ENCODE measurements at regions not wholly inside any gene's neighbourhood (a gene's known extent, or its start where the extent isn't known, plus 50 kb on each side); places are given as distances from the start of the nearest gene placed in this dataset.

DNA sequence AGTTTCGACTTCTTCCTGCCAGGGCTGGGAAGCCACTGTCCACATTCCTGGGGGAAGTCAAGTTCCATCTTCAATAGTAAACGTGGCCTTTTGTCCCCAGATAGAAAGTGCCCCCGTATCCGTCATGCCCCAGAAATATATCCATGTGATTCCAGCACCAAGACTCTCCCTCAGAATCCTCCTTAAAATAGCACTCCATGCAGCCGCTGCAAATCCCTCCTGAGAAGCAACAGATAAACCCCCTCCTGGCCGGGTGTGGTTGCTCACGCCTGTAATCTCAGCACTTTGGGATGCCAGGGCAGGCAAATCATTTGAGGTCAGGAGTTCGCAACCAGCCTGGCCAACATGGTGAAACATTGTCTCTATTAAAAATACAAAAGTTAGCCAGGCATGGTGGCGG is 126.1 kb downstream of the OLFM1 start:
- no peak overlapping the region for H3K4me3 Mint-ChIP-seq
- peak overlapping the region in 1 of 8 donors; percentile 93 for H3K27ac Mint-ChIP-seq
- H3K4me3 ChIP-seq (ENCODE audit: low read length): no peak overlapping the region

DNA sequence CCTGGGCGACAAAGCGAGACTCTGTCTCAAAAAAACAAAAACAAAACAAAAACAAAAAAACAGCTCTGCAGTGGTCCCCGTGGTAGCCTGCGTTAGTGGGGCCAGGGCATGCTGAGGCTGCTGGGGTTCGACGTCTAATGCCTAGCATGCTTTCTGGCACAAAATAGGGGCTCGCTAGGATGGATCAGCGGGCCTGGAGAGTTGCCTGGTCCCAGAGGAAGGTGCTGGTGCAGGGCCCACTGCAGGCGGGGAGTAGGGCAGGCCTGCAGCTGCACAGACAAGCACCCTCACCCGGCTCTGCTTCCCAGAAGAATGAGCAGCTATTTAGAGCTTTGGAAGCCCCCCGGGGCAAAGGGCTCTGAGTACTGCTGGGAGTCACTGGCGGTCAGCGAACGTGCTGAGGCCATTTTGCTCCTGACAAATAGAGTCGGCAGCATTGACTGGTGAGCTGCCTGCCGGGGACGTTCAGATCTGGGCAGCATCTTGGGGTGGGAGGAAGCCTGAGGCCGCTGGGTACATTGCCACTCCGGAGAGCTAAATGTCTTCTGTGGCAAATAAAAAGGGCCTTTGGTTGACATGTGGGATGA is 126.7 kb downstream of the OLFM1 start:
- H3K27me3 ChIP-seq (ENCODE audit: insufficient read depth, low read length, poor library complexity, severe bottlenecking): peaks cover 4% of the 10 kb centered on the region
- no peak overlapping the region for H3K27ac ChIP-seq (ENCODE audit: low read depth, low read length)
- no peaks in the 10 kb centered on the region for H3K9me3 ChIP-seq (ENCODE audit: low read length)
- CTCF ChIA-PET: no interaction called here
- H3K4me3 Mint-ChIP-seq: no peak overlapping the region
- peak in 1 of 5 donors; percentile 41 for DNase-seq
- H3K4me3 ChIP-seq (ENCODE audit: low read length): no peak overlapping the region
- peaks cover 7 to 11% of the 10 kb centered on the region in 2 donors for H3K27me3 Mint-ChIP-seq
- no peaks in the 10 kb centered on the region for H3K36me3 Mint-ChIP-seq
- H3K9me3 Mint-ChIP-seq: peaks cover 0 to 4% (median 2%) of the 10 kb centered on the region in 5 donors
- H3K4me1 Mint-ChIP-seq: no peaks in the 10 kb centered on the region
- POLR2A ChIA-PET: no interaction called here
- no peaks in the 10 kb centered on the region for H3K36me3 ChIP-seq (ENCODE audit: insufficient read depth, low read length)
- no peak overlapping the region for H3K27ac Mint-ChIP-seq
- H3K4me1 ChIP-seq (ENCODE audit: insufficient read depth, low read length): no peaks in the 10 kb centered on the region

More for the DNA sequence above, 126.1 kb downstream of the OLFM1 start:
- DNase-seq: no peak
- peaks cover 0 to 4% (median 2%) of the 10 kb centered on the region in 5 donors for H3K9me3 Mint-ChIP-seq
- no peaks in the 10 kb centered on the region for H3K9me3 ChIP-seq (ENCODE audit: low read length)
- no peaks in the 10 kb centered on the region for H3K36me3 Mint-ChIP-seq
- H3K4me1 Mint-ChIP-seq: no peaks in the 10 kb centered on the region
- no peaks in the 10 kb centered on the region for H3K4me1 ChIP-seq (ENCODE audit: insufficient read depth, low read length)
- CTCF ChIA-PET: no interaction called here
- no peaks in the 10 kb centered on the region for H3K36me3 ChIP-seq (ENCODE audit: insufficient read depth, low read length)
- H3K27me3 Mint-ChIP-seq: peaks cover 7 to 8% of the 10 kb centered on the region in 2 donors
- H3K27ac ChIP-seq (ENCODE audit: low read depth, low read length): no peak overlapping the region
- H3K27me3 ChIP-seq (ENCODE audit: insufficient read depth, low read length, poor library complexity, severe bottlenecking): peaks cover 6% of the 10 kb centered on the region
- POLR2A ChIA-PET: no interaction called here

DNA sequence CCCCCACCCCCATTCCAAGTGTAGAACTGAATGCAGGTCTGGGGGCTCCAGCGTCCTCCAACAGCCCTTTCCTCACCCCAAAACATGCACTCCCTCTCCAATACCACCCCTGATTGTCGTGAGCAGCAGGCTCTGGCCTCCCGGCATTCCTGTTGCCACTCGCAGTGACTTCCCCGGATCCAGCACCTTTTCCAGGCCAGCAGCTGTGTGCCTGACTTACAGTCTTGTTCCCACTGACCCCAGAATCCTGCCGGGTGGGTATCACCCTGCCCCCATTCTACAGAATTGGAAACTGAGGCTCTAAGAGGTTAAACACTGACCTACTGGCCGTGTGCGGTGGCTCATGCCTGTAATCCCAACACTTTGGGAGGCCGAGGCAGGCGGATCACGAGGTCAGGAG is 127.2 kb downstream of the OLFM1 start:
- Histone ChIP-seq H3K27ac (ENCODE audit: low read depth, low read length) (no peak overlapping the region), H3K36me3 (ENCODE audit: insufficient read depth, low read length) (no peaks in the 10 kb centered on the region), H3K9me3 (ENCODE audit: low read length) (no peaks in the 10 kb centered on the region), H3K4me1 (ENCODE audit: insufficient read depth, low read length) (no peaks in the 10 kb centered on the region), H3K27me3 (ENCODE audit: insufficient read depth, low read length, poor library complexity, severe bottlenecking) (peaks cover 4% of the 10 kb centered on the region), H3K4me3 (ENCODE audit: low read length) (no peak overlapping the region)
- no peak overlapping the region for H3K4me3 Mint-ChIP-seq
- H3K27me3 Mint-ChIP-seq: peaks cover 7 to 11% of the 10 kb centered on the region in 2 donors
- peak in 1 of 5 donors; percentile 8 for DNase-seq
- H3K4me1 Mint-ChIP-seq: no peaks in the 10 kb centered on the region
- no peak overlapping the region for H3K27ac Mint-ChIP-seq
- H3K9me3 Mint-ChIP-seq: peaks cover 0 to 4% (median 2%) of the 10 kb centered on the region in 5 donors
- CTCF ChIA-PET: no interaction called here
- H3K36me3 Mint-ChIP-seq: no peaks in the 10 kb centered on the region
- POLR2A ChIA-PET: no interaction called here

DNA sequence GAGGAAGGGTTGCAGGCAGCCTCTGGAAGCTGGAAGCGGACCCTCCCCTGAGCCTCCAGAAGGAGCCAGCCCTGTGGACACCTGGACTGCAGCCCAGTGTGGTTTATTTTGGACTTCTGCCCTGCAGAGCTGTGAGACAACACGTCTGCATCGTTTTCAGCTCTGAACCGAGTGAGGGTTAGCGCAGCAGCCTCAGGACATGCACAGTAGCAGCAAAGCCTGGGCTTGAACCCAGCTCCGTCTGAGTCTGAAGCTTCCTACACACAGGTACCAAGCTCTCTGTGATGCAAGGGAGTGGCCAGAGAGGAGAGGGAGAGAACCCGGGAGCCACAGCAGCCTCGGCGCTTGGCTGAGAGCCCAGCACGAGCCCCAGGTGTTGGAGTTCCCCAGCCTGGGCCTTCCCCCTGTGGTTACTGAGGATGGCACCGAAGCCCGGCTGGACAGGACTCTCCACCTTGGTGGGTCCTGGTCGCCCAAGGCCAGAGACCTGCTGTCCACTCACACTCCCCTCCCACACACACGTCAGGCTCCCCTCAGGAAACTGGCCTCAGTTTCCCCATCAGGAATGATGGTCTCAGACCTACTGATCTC is 128.2 kb downstream of the OLFM1 start:
- H3K4me3 Mint-ChIP-seq: no peak overlapping the region
- ChIA-PET CTCF (no interaction called here), POLR2A (no interaction called here)
- Histone ChIP-seq H3K27ac (ENCODE audit: low read depth, low read length) (no peak overlapping the region), H3K4me3 (ENCODE audit: low read length) (no peak overlapping the region), H3K36me3 (ENCODE audit: insufficient read depth, low read length) (no peaks in the 10 kb centered on the region), H3K4me1 (ENCODE audit: insufficient read depth, low read length) (no peaks in the 10 kb centered on the region), H3K27me3 (ENCODE audit: insufficient read depth, low read length, poor library complexity, severe bottlenecking) (peaks cover 4% of the 10 kb centered on the region), H3K9me3 (ENCODE audit: low read length) (no peaks in the 10 kb centered on the region)
- no peak overlapping the region for H3K27ac Mint-ChIP-seq
- peak in 1 of 5 donors; percentile 33 for DNase-seq
- no peaks in the 10 kb centered on the region for H3K4me1 Mint-ChIP-seq
- peaks cover 10 to 11% of the 10 kb centered on the region in 2 donors for H3K27me3 Mint-ChIP-seq
- no peaks in the 10 kb centered on the region for H3K36me3 Mint-ChIP-seq
- H3K9me3 Mint-ChIP-seq: peaks cover 0 to 4% (median 2%) of the 10 kb centered on the region in 5 donors

DNA sequence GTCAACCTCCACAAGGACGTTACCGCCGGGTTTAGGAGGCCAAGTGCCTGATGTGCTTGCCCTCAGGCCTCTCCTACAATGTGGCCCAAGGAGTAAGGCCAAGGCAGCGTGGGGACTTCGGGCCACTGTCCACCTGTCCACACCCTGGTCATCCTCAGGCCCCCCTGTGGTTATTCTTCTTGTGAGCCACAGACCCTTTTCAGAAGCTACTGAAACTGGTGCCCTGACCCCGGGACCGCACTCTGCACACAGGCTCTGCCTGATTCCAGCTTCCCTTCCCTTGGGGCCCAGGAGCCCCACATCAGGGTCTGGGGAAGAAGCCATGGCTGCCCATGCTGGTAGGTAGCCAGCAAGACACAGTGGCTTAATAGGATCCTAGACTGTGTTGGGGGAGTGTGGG is 128.8 kb downstream of the OLFM1 start:
- H3K4me3 Mint-ChIP-seq: no peak overlapping the region
- no peaks in the 10 kb centered on the region for H3K9me3 ChIP-seq (ENCODE audit: low read length)
- CTCF ChIA-PET: no interaction called here

DNA sequence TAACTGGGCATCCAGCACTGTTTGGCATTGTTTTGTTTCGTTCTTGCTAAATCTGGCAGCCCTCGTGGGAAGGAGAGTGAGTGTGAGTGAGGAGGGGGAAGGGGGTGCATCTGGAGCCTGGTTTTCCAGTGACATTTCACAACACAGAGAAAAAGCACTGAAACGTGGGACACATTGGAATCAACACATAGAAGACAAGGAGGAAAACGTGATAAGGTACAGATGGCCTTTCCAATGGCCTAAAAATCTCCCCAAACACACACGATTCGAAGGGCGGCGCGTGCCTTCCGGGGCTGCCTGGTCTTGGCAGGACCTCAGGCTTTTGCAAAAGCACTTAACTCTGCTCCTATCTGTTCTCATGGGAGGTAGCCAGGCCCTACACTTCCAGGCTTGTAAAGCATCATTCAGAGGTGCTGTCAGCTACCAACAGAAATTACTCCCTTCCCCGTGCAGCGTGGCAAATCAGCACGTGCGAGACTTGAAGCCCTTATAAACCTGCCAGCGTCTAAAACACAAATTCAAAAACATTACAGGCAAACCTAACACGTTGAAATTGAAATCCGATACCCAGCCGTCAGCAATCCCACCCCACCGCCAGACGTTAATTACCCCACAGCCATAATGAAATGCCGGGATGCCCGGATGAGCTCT is 129.4 kb downstream of the OLFM1 start:
- peaks cover 10 to 11% of the 10 kb centered on the region in 2 donors for H3K27me3 Mint-ChIP-seq
- Histone ChIP-seq H3K27ac (ENCODE audit: low read depth, low read length) (no peak overlapping the region), H3K4me3 (ENCODE audit: low read length) (no peak overlapping the region), H3K4me1 (ENCODE audit: insufficient read depth, low read length) (no peaks in the 10 kb centered on the region), H3K27me3 (ENCODE audit: insufficient read depth, low read length, poor library complexity, severe bottlenecking) (peaks cover 4% of the 10 kb centered on the region), H3K36me3 (ENCODE audit: insufficient read depth, low read length) (no peaks in the 10 kb centered on the region), H3K9me3 (ENCODE audit: low read length) (no peaks in the 10 kb centered on the region)
- H3K27ac Mint-ChIP-seq: no peak overlapping the region
- H3K36me3 Mint-ChIP-seq: no peaks in the 10 kb centered on the region
- no peaks in the 10 kb centered on the region for H3K4me1 Mint-ChIP-seq
- ChIA-PET CTCF (no interaction called here), POLR2A (no interaction called here)
- peaks cover 0 to 2% (median 0%) of the 10 kb centered on the region in 5 donors for H3K9me3 Mint-ChIP-seq
- H3K4me3 Mint-ChIP-seq: no peak overlapping the region
- DNase-seq: no peak

More for the DNA sequence above, 128.8 kb downstream of the OLFM1 start:
- Histone ChIP-seq H3K27ac (ENCODE audit: low read depth, low read length) (no peak overlapping the region), H3K36me3 (ENCODE audit: insufficient read depth, low read length) (no peaks in the 10 kb centered on the region), H3K27me3 (ENCODE audit: insufficient read depth, low read length, poor library complexity, severe bottlenecking) (peaks cover 4% of the 10 kb centered on the region), H3K4me1 (ENCODE audit: insufficient read depth, low read length) (no peaks in the 10 kb centered on the region), H3K4me3 (ENCODE audit: low read length) (no peak overlapping the region)
- no peaks in the 10 kb centered on the region for H3K4me1 Mint-ChIP-seq
- peaks cover 10 to 11% of the 10 kb centered on the region in 2 donors for H3K27me3 Mint-ChIP-seq
- H3K36me3 Mint-ChIP-seq: no peaks in the 10 kb centered on the region
- POLR2A ChIA-PET: no interaction called here
- no peak overlapping the region for H3K27ac Mint-ChIP-seq
- peak in 1 of 5 donors; percentile 37 for DNase-seq
- H3K9me3 Mint-ChIP-seq: peaks cover 0 to 2% (median 0%) of the 10 kb centered on the region in 5 donors

DNA sequence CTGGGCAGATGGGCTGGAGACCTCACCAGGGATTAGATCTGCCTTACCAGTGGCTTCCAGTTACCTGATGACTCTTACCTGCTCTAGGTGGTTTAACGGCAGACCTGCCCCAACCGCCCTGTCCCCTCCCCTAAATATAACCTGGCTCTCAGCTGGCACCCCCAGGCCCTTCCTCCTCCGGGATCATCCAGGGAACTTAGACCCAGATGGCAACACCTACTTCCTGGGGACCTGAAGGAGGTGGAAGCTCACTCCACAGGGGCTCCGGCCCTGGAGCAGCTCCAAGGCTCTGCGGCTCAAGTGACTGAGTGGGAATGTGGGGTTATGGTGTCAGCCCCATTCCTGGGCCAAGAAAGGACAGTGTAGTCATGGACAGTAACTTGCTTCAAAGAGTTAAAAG is 130.4 kb downstream of the OLFM1 start:
- no peak overlapping the region for H3K4me3 ChIP-seq (ENCODE audit: low read length)
- H3K4me1 ChIP-seq (ENCODE audit: insufficient read depth, low read length): no peaks in the 10 kb centered on the region
- ChIA-PET CTCF (no interaction called here), POLR2A (no interaction called here)
- DNase-seq: peak in 1 of 5 donors; percentile 4
- no peaks in the 10 kb centered on the region for H3K4me1 Mint-ChIP-seq
- no peaks in the 10 kb centered on the region for H3K36me3 ChIP-seq (ENCODE audit: insufficient read depth, low read length)
- H3K27ac Mint-ChIP-seq: no peak overlapping the region
- peaks cover 4% of the 10 kb centered on the region for H3K27me3 ChIP-seq (ENCODE audit: insufficient read depth, low read length, poor library complexity, severe bottlenecking)
- no peak overlapping the region for H3K4me3 Mint-ChIP-seq
- no peak overlapping the region for H3K27ac ChIP-seq (ENCODE audit: low read depth, low read length)
- peaks cover 10 to 11% of the 10 kb centered on the region in 2 donors for H3K27me3 Mint-ChIP-seq
- H3K36me3 Mint-ChIP-seq: no peaks in the 10 kb centered on the region
- H3K9me3 Mint-ChIP-seq: no peaks in the 10 kb centered on the region
- no peaks in the 10 kb centered on the region for H3K9me3 ChIP-seq (ENCODE audit: low read length)

DNA sequence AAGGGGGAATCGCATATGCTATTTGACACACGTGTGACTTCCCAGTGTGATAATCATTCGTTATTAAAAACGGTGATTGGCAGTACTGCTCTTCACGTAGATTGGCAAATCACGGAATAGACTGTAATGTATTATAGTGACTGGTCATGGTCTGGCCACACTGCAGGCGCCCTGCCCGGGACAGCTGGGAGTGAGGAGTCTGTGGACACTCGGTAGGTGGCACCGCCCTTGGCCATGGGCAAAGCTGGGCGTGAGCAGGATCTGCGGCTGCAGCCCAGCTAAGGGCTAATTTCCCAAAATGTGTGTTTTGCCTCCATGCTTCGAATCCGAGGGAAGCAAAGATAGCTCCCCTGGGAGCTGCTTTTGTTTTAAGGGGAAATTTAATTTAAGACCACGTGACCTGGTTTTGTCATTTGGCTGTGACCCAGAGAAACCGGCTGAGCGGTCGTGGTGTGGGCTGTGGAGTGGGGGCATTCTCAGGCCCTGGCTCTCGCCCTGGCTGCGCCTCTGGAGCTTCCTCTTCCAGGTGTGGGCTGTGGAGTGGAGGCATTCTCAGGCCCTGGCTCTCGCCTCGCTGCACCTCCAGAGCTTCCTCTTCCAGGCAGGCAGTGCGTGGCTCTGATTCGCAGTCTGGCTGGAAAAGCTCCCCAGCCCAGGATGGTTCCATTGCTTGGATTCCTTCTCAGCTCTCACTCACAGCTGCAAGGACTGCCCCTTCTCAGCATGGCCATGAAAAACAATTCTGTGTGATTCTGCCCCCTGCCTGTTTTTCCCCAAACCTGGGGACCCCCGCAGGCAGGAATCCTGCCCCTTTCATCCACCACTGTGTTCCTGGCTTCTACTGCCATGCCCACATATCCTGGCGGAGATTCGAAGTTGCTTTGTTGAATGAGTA is 131.1 kb downstream of the OLFM1 start:
- Mint-ChIP-seq H3K4me3 (peak overlapping the region in 1 of 7 donors; percentile 65), H3K27me3 (peaks cover 10% of the 10 kb centered on the region in 2 donors), H3K36me3 (no peaks in the 10 kb centered on the region), H3K27ac (no peak overlapping the region), H3K4me1 (no peaks in the 10 kb centered on the region), H3K9me3 (no peaks in the 10 kb centered on the region)
- Histone ChIP-seq H3K4me1 (ENCODE audit: insufficient read depth, low read length) (no peaks in the 10 kb centered on the region), H3K27ac (ENCODE audit: low read depth, low read length) (no peak overlapping the region), H3K36me3 (ENCODE audit: insufficient read depth, low read length) (no peaks in the 10 kb centered on the region), H3K27me3 (ENCODE audit: insufficient read depth, low read length, poor library complexity, severe bottlenecking) (peaks cover 4% of the 10 kb centered on the region), H3K9me3 (ENCODE audit: low read length) (no peaks in the 10 kb centered on the region), H3K4me3 (ENCODE audit: low read length) (no peak overlapping the region)
- ChIA-PET POLR2A (no interaction called here), CTCF (no interaction called here)
- DNase-seq: peak in 1 of 5 donors; percentile 27
